Vagina (tissue), 2 donors: ENCODE measurements at regions not wholly inside any gene's neighbourhood (a gene's known extent, or its start where the extent isn't known, plus 50 kb on each side); places are given as distances from the start of the nearest gene placed in this dataset.

ENCODE experiments used
- DNase-seq, 2 donors: peaks; one replicate each; pipeline ENCODE4 v3.0.0-alpha.2; 2017; ENCODE audit errors: extremely low spot score in 2 of 2
- H3K27ac ChIP-seq: fragments of 200-600 bp; sonication (generic); one replicate; pipeline ENCODE4 v1.5.1; 2019
- H3K27me3 ChIP-seq: fragments of 200-600 bp; sonication (generic); one replicate; pipeline ENCODE4 v1.5.1; 2019
- H3K36me3 ChIP-seq, 2 donors: fragments of 200-600 bp; sonication (generic); one replicate each; pipeline ENCODE4 v1.5.1; 2017 to 2019
- H3K4me1 ChIP-seq: fragments of 200-600 bp; sonication (generic); one replicate; pipeline ENCODE4 v1.5.1; 2019
- H3K4me3 ChIP-seq, 2 donors: fragments of 200-600 bp; sonication (generic); 1 replicate in 1 of 2; 2 replicates in 1 of 2; pipeline ENCODE4 v1.5.1; 2016 to 2019
- H3K9me3 ChIP-seq: fragments of 200-600 bp; sonication (generic); one replicate; pipeline ENCODE4 v1.5.1; 2019
- CTCF ChIP-seq, 3 experiments: fragments of 450-650 bp in 2 of 3; fragments of 200-600 bp in 1 of 3; sonication (generic) in 1 of 3; IDR thresholded peaks; one replicate each; pipeline ENCODE4 v1.5.1; 2017 to 2019; ENCODE audit warnings: antibody characterized with exemption in 3 of 3, mild to moderate bottlenecking in 2 of 3, moderate library complexity in 2 of 3
- POLR2A ChIP-seq, 2 donors: fragments of 450-650 bp; IDR thresholded peaks; one replicate each; pipeline ENCODE4 v1.6.1; 2017; ENCODE audit warnings: antibody characterized with exemption in 2 of 2, mild to moderate bottlenecking in 2 of 2, moderate library complexity in 2 of 2
- POLR2AphosphoS5 ChIP-seq, 2 donors: sonication (generic); formaldehyde crosslinking; IDR thresholded peaks; one replicate each; pipeline ENCODE4 v1.9.0; 2017; ENCODE audit warnings: antibody characterized with exemption in 2 of 2, mild to moderate bottlenecking in 2 of 2, low read depth in 1 of 2; ENCODE audit not compliant: insufficient read depth in 1 of 2
- intact Hi-C: fragments of 100-400 bp; cut with DNase I; formaldehyde crosslinking; loops from one replicate; pipeline ENCODE4 v1.15.1; 2023

- Histone ChIP-seq H3K4me1 (no peaks in the 10 kb centered on the region), H3K9me3 (no peaks in the 10 kb centered on the region), H3K27me3 (no peaks in the 10 kb centered on the region), H3K4me3 (no peak overlapping the region), H3K27ac (no peak overlapping the region), H3K36me3 (no peaks in the 10 kb centered on the region)
- no peak for TF ChIP-seq POLR2AphosphoS5 (IDR thresholded peaks at IDR 0.05; ENCODE audit: insufficient read depth in 1 of 2, low read depth in 1 of 2)
- TF ChIP-seq POLR2A (IDR thresholded peaks at IDR 0.05): no peak
- TF ChIP-seq CTCF (IDR thresholded peaks at IDR 0.05): no peak
- intact Hi-C loops: loop anchor here (10.0 kb wide), 1 partner anchor 783 kb away; no protein-coding TSS in a partner anchor
- DNase-seq: no peak
Observed at GRCh38 chr2:39938035-39938835, 159.2 kb upstream of the THUMPD2 start.

- H3K36me3 ChIP-seq: no peaks in the 10 kb centered on the region
- no peak for TF ChIP-seq POLR2AphosphoS5 (IDR thresholded peaks at IDR 0.05; ENCODE audit: insufficient read depth in 1 of 2, low read depth in 1 of 2)
- TF ChIP-seq CTCF (IDR thresholded peaks at IDR 0.05): no peak
- no peak for TF ChIP-seq POLR2A (IDR thresholded peaks at IDR 0.05)
- H3K9me3 ChIP-seq: no peaks in the 10 kb centered on the region
- no peak overlapping the region for H3K27ac ChIP-seq
- DNase-seq: no peak
- H3K27me3 ChIP-seq: no peaks in the 10 kb centered on the region
- intact Hi-C loops: loop anchor here (10.0 kb wide), 1 partner anchor 783 kb away; no protein-coding TSS in a partner anchor
- H3K4me3 ChIP-seq: no peak overlapping the region
- no peaks in the 10 kb centered on the region for H3K4me1 ChIP-seq
Observed at GRCh38 chr2:39937621-39938020, 158.6 kb upstream of the THUMPD2 start.

- no peaks in the 10 kb centered on the region for H3K36me3 ChIP-seq
- no peak for TF ChIP-seq CTCF (IDR thresholded peaks at IDR 0.05)
- TF ChIP-seq POLR2A (IDR thresholded peaks at IDR 0.05): no peak
- no peak for TF ChIP-seq POLR2AphosphoS5 (IDR thresholded peaks at IDR 0.05; ENCODE audit: insufficient read depth in 1 of 2, low read depth in 1 of 2)
- intact Hi-C loops: loop anchor here (10.0 kb wide), 1 partner anchor 780 kb away; no protein-coding TSS in a partner anchor
- no peak for DNase-seq
- H3K9me3 ChIP-seq: no peaks in the 10 kb centered on the region
- no peak overlapping the region for H3K4me3 ChIP-seq
- no peak overlapping the region for H3K27ac ChIP-seq
- H3K4me1 ChIP-seq: no peaks in the 10 kb centered on the region
- no peaks in the 10 kb centered on the region for H3K27me3 ChIP-seq
Observed at GRCh38 chr2:39934851-39935250, 155.8 kb upstream of the THUMPD2 start.

- intact Hi-C loops: loop anchor here (10.0 kb wide), 1 partner anchor 778 kb away; no protein-coding TSS in a partner anchor
- H3K9me3 ChIP-seq: no peaks in the 10 kb centered on the region
- DNase-seq: no peak
- H3K36me3 ChIP-seq: no peaks in the 10 kb centered on the region
- no peaks in the 10 kb centered on the region for H3K27me3 ChIP-seq
- H3K4me1 ChIP-seq: no peaks in the 10 kb centered on the region
- H3K4me3 ChIP-seq: no peak overlapping the region
- TF ChIP-seq POLR2AphosphoS5 (IDR thresholded peaks at IDR 0.05; ENCODE audit: insufficient read depth in 1 of 2, low read depth in 1 of 2): no peak
- no peak for TF ChIP-seq POLR2A (IDR thresholded peaks at IDR 0.05)
- no peak for TF ChIP-seq CTCF (IDR thresholded peaks at IDR 0.05)
- no peak overlapping the region for H3K27ac ChIP-seq
Observed at GRCh38 chr2:39933196-39933595, 154.1 kb upstream of the THUMPD2 start.

GRCh38 chr2:39932198-39932597 lies 153.1 kb upstream of the THUMPD2 start:
- TF ChIP-seq CTCF (IDR thresholded peaks at IDR 0.05): no peak
- no peak for TF ChIP-seq POLR2AphosphoS5 (IDR thresholded peaks at IDR 0.05; ENCODE audit: insufficient read depth in 1 of 2, low read depth in 1 of 2)
- no peak for TF ChIP-seq POLR2A (IDR thresholded peaks at IDR 0.05)
- Histone ChIP-seq H3K27me3 (no peaks in the 10 kb centered on the region), H3K4me1 (no peaks in the 10 kb centered on the region), H3K4me3 (no peak overlapping the region), H3K36me3 (no peaks in the 10 kb centered on the region), H3K9me3 (no peaks in the 10 kb centered on the region), H3K27ac (no peak overlapping the region)
- no peak for DNase-seq
- intact Hi-C loops: loop anchor here (10.0 kb wide), 1 partner anchor 777 kb away; no protein-coding TSS in a partner anchor
